ENCODE measurements at regions not wholly inside any gene's neighbourhood (a gene's known extent, or its start where the extent isn't known, plus 50 kb on each side); places are given as distances from the start of the nearest gene placed in this dataset.

- no peak for DNase-seq (ENCODE audit: extremely low read depth, low read depth)
These were observed 486.8 kb downstream of the ADGRL2 start for GRCh38 chr1:82287556-82287955.

- DNase-seq (ENCODE audit: extremely low read depth, low read depth): no peak
These were observed 483.5 kb downstream of the ADGRL2 start for GRCh38 chr1:82284213-82284612.

GRCh38 chr1:82279241-82279640 lies 478.5 kb downstream of the ADGRL2 start:
- no peak for DNase-seq (ENCODE audit: extremely low read depth, low read depth)

- DNase-seq (ENCODE audit: extremely low read depth, low read depth): no peak
These were observed 473.1 kb downstream of the ADGRL2 start for GRCh38 chr1:82273816-82274215.

GRCh38 chr1:82269431-82269830 lies 468.7 kb downstream of the ADGRL2 start:
- no peak for DNase-seq (ENCODE audit: extremely low read depth, low read depth)

GRCh38 chr1:82268826-82269225 lies 468.1 kb downstream of the ADGRL2 start:
- DNase-seq (ENCODE audit: extremely low read depth, low read depth): no peak

GRCh38 chr1:82266351-82266750 lies 465.6 kb downstream of the ADGRL2 start:
- no peak for DNase-seq (ENCODE audit: extremely low read depth, low read depth)

GRCh38 chr1:82265436-82265835 lies 464.7 kb downstream of the ADGRL2 start:
- no peak for DNase-seq (ENCODE audit: extremely low read depth, low read depth)

- no peak for DNase-seq (ENCODE audit: extremely low read depth, low read depth)
These were observed 464.1 kb downstream of the ADGRL2 start for GRCh38 chr1:82264802-82265201.

- no peak for DNase-seq (ENCODE audit: extremely low read depth, low read depth)
These were observed 462.7 kb downstream of the ADGRL2 start for GRCh38 chr1:82263396-82263795.

GRCh38 chr1:82260666-82261065 lies 459.9 kb downstream of the ADGRL2 start:
- no peak for DNase-seq (ENCODE audit: extremely low read depth, low read depth)

GRCh38 chr1:82260051-82260450 lies 459.3 kb downstream of the ADGRL2 start:
- DNase-seq (ENCODE audit: extremely low read depth, low read depth): no peak

GRCh38 chr1:82258887-82259286 lies 458.2 kb downstream of the ADGRL2 start:
- no peak for DNase-seq (ENCODE audit: extremely low read depth, low read depth)

GRCh38 chr1:82246050-82246449 lies 445.3 kb downstream of the ADGRL2 start:
- no peak for DNase-seq (ENCODE audit: extremely low read depth, low read depth)

- no peak for DNase-seq (ENCODE audit: extremely low read depth, low read depth)
These were observed 444.7 kb downstream of the ADGRL2 start for GRCh38 chr1:82245345-82246014.

- DNase-seq (ENCODE audit: extremely low read depth, low read depth): no peak
These were observed 439.8 kb downstream of the ADGRL2 start for GRCh38 chr1:82240571-82240970.

GRCh38 chr1:82230667-82231066 lies 429.9 kb downstream of the ADGRL2 start:
- no peak for DNase-seq (ENCODE audit: extremely low read depth, low read depth)

GRCh38 chr1:82227306-82228095 lies 426.8 kb downstream of the ADGRL2 start:
- DNase-seq (ENCODE audit: extremely low read depth, low read depth): no peak

GRCh38 chr1:82226186-82226505 lies 425.4 kb downstream of the ADGRL2 start:
- no peak for DNase-seq (ENCODE audit: extremely low read depth, low read depth)

- no peak for DNase-seq (ENCODE audit: extremely low read depth, low read depth)
These were observed 424.9 kb downstream of the ADGRL2 start for GRCh38 chr1:82225421-82226185.

- no peak for DNase-seq (ENCODE audit: extremely low read depth, low read depth)
These were observed 422.4 kb downstream of the ADGRL2 start for GRCh38 chr1:82223091-82223490.

GRCh38 chr1:82221721-82222120 lies 421.0 kb downstream of the ADGRL2 start:
- no peak for DNase-seq (ENCODE audit: extremely low read depth, low read depth)
